GM12878 (cell line): ENCODE measurements at regions not wholly inside any gene's neighbourhood (a gene's known extent, or its start where the extent isn't known, plus 50 kb on each side); places are given as distances from the start of the nearest gene placed in this dataset.
"Not testable (repeated sequence)": the region's sequence is repeated elsewhere in the genome, so short reads cannot be mapped to it uniquely, and the experiment has no call there.

ENCODE experiments used
- ATAC-seq: fragments of 200-7000 bp; cut with Tn5 transposase; 3 replicates; pipeline ENCODE4 v1.9.1; 2020; ENCODE audit warnings: mild to moderate bottlenecking, moderate library complexity
- BruUV-seq: library from RNA; stranded (reverse); fragments of 400-500 nt; replicated peaks from 2 replicates; lab custom pipeline; 2021; lab: Mats Ljungman, UMichigan
- CTCF ChIA-PET: fragments of 300-600 bp; sonication (Branson Sonifier 250); formaldehyde crosslinking; extraction: SDS; loops from one replicate; lab custom pipeline; 2021; ENCODE audit warnings: inconsistent platforms; lab: Yijun Ruan, JAX
- POLR2A ChIA-PET: fragments of 350-600 bp; formaldehyde crosslinking; extraction: SDS; loops from one replicate; lab custom pipeline; 2021; ENCODE audit warnings: inconsistent platforms; lab: Charles Lee
- RAD21 ChIA-PET: fragments of 300-600 bp; sonication (Branson Sonifier 250); formaldehyde crosslinking; loops from one replicate; lab custom pipeline; 2023; ENCODE audit warnings: antibody characterized with exemption; ENCODE audit not compliant: unreplicated experiment; lab: Charles Lee
- SMC1A ChIA-PET: fragments of 300-600 bp; sonication (Branson Sonifier 250); formaldehyde crosslinking; loops from one replicate; lab custom pipeline; 2023; ENCODE audit not compliant: unreplicated experiment, uncharacterized antibody; lab: Charles Lee
- DNase-seq: peaks from one replicate; pipeline ENCODE4 v3.0.0-alpha.2; 2011; ENCODE audit warnings: low read depth, low spot score
- FAIRE-seq: peaks from 3 replicates; lab custom pipeline; 2011; peaks lifted over from hg19 to GRCh38; lab: Jason Lieb, UNC
- H2AFZ ChIP-seq: 2 replicates; pipeline ENCODE4 v1.6.0; 2011; ENCODE audit warnings: low read depth, low read length, control low read depth; ENCODE audit not compliant: control insufficient read depth
- H3K27ac ChIP-seq: 2 replicates; pipeline ENCODE4 v1.5.1; 2011; ENCODE audit warnings: control low read depth; ENCODE audit not compliant: control insufficient read depth, insufficient read depth
- H3K27me3 ChIP-seq, 2 experiments: replicated peaks in 1 of 2; 2 replicates each; pipeline versions ENCODE4 v1.6.0 to v1.6.1; 2011; ENCODE audit warnings: low read length in 1 of 2; ENCODE audit not compliant: control insufficient read depth in 2 of 2, insufficient read depth in 2 of 2
- H3K36me3 ChIP-seq, 2 experiments: 2 replicates each; pipeline ENCODE4 v1.5.1; 2011; ENCODE audit warnings: low read length in 1 of 2; ENCODE audit not compliant: control insufficient read depth in 2 of 2, insufficient read depth in 2 of 2
- H3K4me1 ChIP-seq: 2 replicates; pipeline ENCODE4 v1.6.1; 2011; ENCODE audit warnings: mild to moderate bottlenecking, low read length, moderate library complexity, mixed read lengths; ENCODE audit not compliant: control insufficient read depth, insufficient read depth
- H3K4me2 ChIP-seq: 2 replicates; pipeline ENCODE4 v1.6.0; 2011; ENCODE audit warnings: control low read depth; ENCODE audit not compliant: control insufficient read depth, insufficient read depth
- H3K4me3 ChIP-seq: fragments of 200-600 bp; sonication (generic); 2 replicates; pipeline ENCODE4 v1.5.1; 2016
- H3K79me2 ChIP-seq: 2 replicates; pipeline ENCODE4 v1.6.0; 2011; ENCODE audit warnings: low read length; ENCODE audit not compliant: control insufficient read depth, insufficient read depth
- H3K9ac ChIP-seq: 2 replicates; pipeline ENCODE4 v1.8.0; 2011; ENCODE audit warnings: low read length, control low read depth, mixed read lengths; ENCODE audit not compliant: control insufficient read depth, insufficient read depth
- H3K9me3 ChIP-seq: replicated peaks from 3 replicates; pipeline ENCODE4 v1.5.1; 2011; ENCODE audit warnings: mild to moderate bottlenecking, low read length; ENCODE audit not compliant: control insufficient read depth, insufficient read depth
- H4K20me1 ChIP-seq: 2 replicates; pipeline ENCODE4 v1.6.0; 2011; ENCODE audit not compliant: control insufficient read depth, insufficient read depth
- CBX3 ChIP-seq: fragments of 200-600 bp; sonication (generic); IDR thresholded peaks from 2 replicates; pipeline ENCODE4 v1.6.1; 2016; ENCODE audit warnings: low read depth, borderline replicate concordance
- CTCF ChIP-seq, 3 experiments: IDR thresholded peaks in 2 of 3; conservative IDR thresholded peaks in 1 of 3; 2 replicates each; pipeline ENCODE4 v1.5.1; 2011; ENCODE audit warnings: low read depth in 3 of 3, low read length in 3 of 3, mild to moderate bottlenecking in 3 of 3, control low read depth in 2 of 3, moderate library complexity in 2 of 3, inconsistent platforms in 1 of 3, mixed read lengths in 1 of 3; ENCODE audit not compliant: control insufficient read depth in 2 of 3, insufficient read depth in 1 of 3; ENCODE audit errors: extremely low read depth in 1 of 3
- DPF2 ChIP-seq: fragments of 450-650 bp; IDR thresholded peaks from 2 replicates; pipeline ENCODE4 v1.6.1; 2017; ENCODE audit warnings: mild to moderate bottlenecking
- EGR1 ChIP-seq, 2 experiments: IDR thresholded peaks; 1 replicate in 1 of 2; 2 replicates in 1 of 2; pipeline ENCODE4 v1.6.1; 2011 to 2012; ENCODE audit warnings: low read depth in 2 of 2, low read length in 2 of 2, borderline replicate concordance in 1 of 2, mild to moderate bottlenecking in 1 of 2, moderate library complexity in 1 of 2
- HDAC6 ChIP-seq: fragments of 200-600 bp; sonication (generic); IDR thresholded peaks from one replicate; pipeline ENCODE4 v1.8.0; 2017; ENCODE audit warnings: antibody characterized with exemption; ENCODE audit not compliant: unreplicated experiment
- KAT2A ChIP-seq: conservative IDR thresholded peaks from 2 replicates; pipeline ENCODE4 v1.6.1; 2011; ENCODE audit warnings: low read depth, low read length; ENCODE audit not compliant: control insufficient read depth
- SREBF2 ChIP-seq: IDR thresholded peaks from 2 replicates; pipeline ENCODE4 v1.6.1; 2012; ENCODE audit warnings: mild to moderate bottlenecking, low read length
- WGBS: methylation state at CpG from one replicate; pipeline ENCODE4 v1.1.6; 2016; ENCODE audit warnings: low lambda C conversion rate; ENCODE audit not compliant: insufficient replicate concordance, insufficient coverage; ENCODE audit errors: missing lambda C conversion rate; 5-methylcytosine and 5-hydroxymethylcytosine counted together
- in situ Hi-C: fragments of 300-500 bp; cut with MboI; formaldehyde crosslinking; loops from 9 replicates; pipeline ENCODE4 v1.14.3; 2018; ENCODE audit warnings: mixed read lengths
- intact Hi-C: fragments of 100-400 bp; cut with micrococcal nuclease; formaldehyde crosslinking; loops from one replicate; pipeline ENCODE4 v1.14.2; 2022; ENCODE audit not compliant: unreplicated experiment
- TF ChIP-seq, protein P1 (sequence below): IDR thresholded peaks from 2 replicates; pipeline ENCODE4 v1.6.1; 2011; ENCODE audit warnings: borderline replicate concordance, low read depth, mild to moderate bottlenecking, moderate library complexity, low read length; ENCODE audit not compliant: insufficient read depth, poor library complexity, severe bottlenecking
- TF ChIP-seq, protein P2 (sequence below): fragments of 450-650 bp; conservative IDR thresholded peaks from 2 replicates; pipeline ENCODE4 v1.6.1; 2017; ENCODE audit warnings: mild to moderate bottlenecking, moderate library complexity

- H3K9ac ChIP-seq, SMC1A ChIA-PET, H3K27me3 ChIP-seq, POLR2A ChIA-PET, H2AFZ ChIP-seq, H3K4me1 ChIP-seq, H3K79me2 ChIP-seq, FAIRE-seq, H3K4me2 ChIP-seq, in situ Hi-C loops, H3K9me3 ChIP-seq, H3K4me3 ChIP-seq, intact Hi-C loops, ATAC-seq, BruUV-seq, H3K36me3 ChIP-seq, H4K20me1 ChIP-seq, DNase-seq, CTCF ChIA-PET, H3K27ac ChIP-seq, RAD21 ChIA-PET: not testable (repeated sequence)
- WGBS: 0% methylated on average over 1 of the region's 9 CpGs
Measured at GRCh38 chr10:18917431-18917830, 131.2 kb upstream of the MALRD1 start.

DNA sequence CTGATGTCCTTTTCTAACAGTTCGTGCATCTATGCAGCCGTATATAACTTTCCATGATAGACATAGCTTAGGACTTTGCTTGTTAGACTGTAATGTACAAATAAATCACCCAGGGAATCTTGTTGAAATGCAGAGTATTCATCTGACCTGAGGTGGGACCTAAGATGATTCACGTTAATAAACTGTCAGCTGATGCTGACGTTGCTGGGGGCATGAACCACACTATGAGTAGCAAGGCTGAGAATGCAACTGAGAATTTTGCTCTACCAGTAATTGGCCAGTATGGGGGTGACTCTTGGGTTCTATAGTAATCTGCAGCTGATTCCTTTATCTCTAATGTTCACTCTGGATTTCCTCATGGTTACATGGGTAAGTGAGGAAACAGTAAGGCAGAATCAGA is 130.1 kb upstream of the MALRD1 start:
- H3K79me2 ChIP-seq: no peaks in the 10 kb centered on the region
- no peak overlapping the region for H3K4me2 ChIP-seq
- in situ Hi-C loops: no loop called here
- no peak overlapping the region for H3K4me3 ChIP-seq
- H3K9ac ChIP-seq: no peak overlapping the region
- no peak for ATAC-seq
- H4K20me1 ChIP-seq: no peaks in the 10 kb centered on the region
- ChIA-PET CTCF (no interaction called here), POLR2A (no interaction called here)
- H3K27ac ChIP-seq: no peak overlapping the region
- no peaks in the 10 kb centered on the region for H3K9me3 ChIP-seq
- no peaks in the 10 kb centered on the region for H3K27me3 ChIP-seq
- no peak for DNase-seq
- H3K4me1 ChIP-seq: no peaks in the 10 kb centered on the region
- no peak for TF ChIP-seq HDAC6
- TF ChIP-seq CBX3: no peak
- TF ChIP-seq CTCF (IDR thresholded peaks at IDR 0.05 in 2 of 3, conservative IDR thresholded peaks at IDR 0.05 in 1 of 3; ENCODE audit: control insufficient read depth in 2 of 3, extremely low read depth in 1 of 3, insufficient read depth in 1 of 3, low read depth in 3 of 3, low read length in 3 of 3): no peak
- TF ChIP-seq EGR1 (IDR thresholded peaks at IDR 0.05; ENCODE audit: borderline replicate concordance in 1 of 2, low read depth in 2 of 2, low read length in 2 of 2): no peak
- TF ChIP-seq SREBF2: no peak
- TF ChIP-seq KAT2A: no peak
- TF ChIP-seq DPF2: no peak
- TF ChIP-seq, protein P1, sequence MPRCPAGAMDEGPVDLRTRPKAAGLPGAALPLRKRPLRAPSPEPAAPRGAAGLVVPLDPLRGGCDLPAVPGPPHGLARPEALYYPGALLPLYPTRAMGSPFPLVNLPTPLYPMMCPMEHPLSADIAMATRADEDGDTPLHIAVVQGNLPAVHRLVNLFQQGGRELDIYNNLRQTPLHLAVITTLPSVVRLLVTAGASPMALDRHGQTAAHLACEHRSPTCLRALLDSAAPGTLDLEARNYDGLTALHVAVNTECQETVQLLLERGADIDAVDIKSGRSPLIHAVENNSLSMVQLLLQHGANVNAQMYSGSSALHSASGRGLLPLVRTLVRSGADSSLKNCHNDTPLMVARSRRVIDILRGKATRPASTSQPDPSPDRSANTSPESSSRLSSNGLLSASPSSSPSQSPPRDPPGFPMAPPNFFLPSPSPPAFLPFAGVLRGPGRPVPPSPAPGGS: no peak
- TF ChIP-seq, protein P2, sequence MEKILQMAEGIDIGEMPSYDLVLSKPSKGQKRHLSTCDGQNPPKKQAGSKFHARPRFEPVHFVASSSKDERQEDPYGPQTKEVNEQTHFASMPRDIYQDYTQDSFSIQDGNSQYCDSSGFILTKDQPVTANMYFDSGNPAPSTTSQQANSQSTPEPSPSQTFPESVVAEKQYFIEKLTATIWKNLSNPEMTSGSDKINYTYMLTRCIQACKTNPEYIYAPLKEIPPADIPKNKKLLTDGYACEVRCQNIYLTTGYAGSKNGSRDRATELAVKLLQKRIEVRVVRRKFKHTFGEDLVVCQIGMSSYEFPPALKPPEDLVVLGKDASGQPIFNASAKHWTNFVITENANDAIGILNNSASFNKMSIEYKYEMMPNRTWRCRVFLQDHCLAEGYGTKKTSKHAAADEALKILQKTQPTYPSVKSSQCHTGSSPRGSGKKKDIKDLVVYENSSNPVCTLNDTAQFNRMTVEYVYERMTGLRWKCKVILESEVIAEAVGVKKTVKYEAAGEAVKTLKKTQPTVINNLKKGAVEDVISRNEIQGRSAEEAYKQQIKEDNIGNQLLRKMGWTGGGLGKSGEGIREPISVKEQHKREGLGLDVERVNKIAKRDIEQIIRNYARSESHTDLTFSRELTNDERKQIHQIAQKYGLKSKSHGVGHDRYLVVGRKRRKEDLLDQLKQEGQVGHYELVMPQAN: no peak
- TF ChIP-seq, all 136 proteins: peak for 0
- intact Hi-C loops: no loop called here
- no TSS peak for BruUV-seq
- Histone ChIP-seq H3K36me3 (no peaks in the 10 kb centered on the region), H2AFZ (no peak overlapping the region)
- RAD21 ChIA-PET: no interaction called here
- WGBS: 8% methylated on average over 4 of the region's 4 CpGs
- SMC1A ChIA-PET: no interaction called here
- no peak for FAIRE-seq
